ENCODE measurements at regions not wholly inside any gene's neighbourhood (a gene's known extent, or its start where the extent isn't known, plus 50 kb on each side); places are given as distances from the start of the nearest gene placed in this dataset.
"Not testable (repeated sequence)": the region's sequence is repeated elsewhere in the genome, so short reads cannot be mapped to it uniquely, and the experiment has no call there.

DNA sequence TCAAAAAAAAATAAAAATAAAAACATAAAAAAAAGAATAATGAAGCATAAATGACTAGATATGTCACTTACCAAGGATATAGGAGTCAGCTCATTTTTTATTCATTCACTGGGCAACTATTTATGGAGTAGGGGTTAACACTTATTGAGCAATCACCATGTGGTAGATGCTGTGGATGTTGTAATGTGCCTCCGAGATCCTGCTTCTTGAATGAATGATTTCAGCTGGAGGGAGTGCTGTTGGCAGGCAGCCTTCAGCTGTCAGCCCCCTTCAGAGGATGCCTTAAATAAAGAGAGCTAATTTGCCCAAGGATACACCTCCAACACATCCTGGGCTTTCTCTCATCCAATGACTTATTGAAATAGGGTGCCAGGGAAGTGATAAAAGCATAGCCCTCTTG lies 229.5 kb upstream of the DTNBP1 start:
- Histone ChIP-seq H3K27ac (no peak overlapping the region), H3K4me1 (no peaks in the 10 kb centered on the region), H3K4me3 (no peak overlapping the region), H3K36me3 (no peaks in the 10 kb centered on the region), H3K27me3 (no peaks in the 10 kb centered on the region), H3K9me3 (no peaks in the 10 kb centered on the region)
- TF ChIP-seq POLR2A (IDR thresholded peaks at IDR 0.05) = no peak
- TF ChIP-seq POLR2AphosphoS5 (IDR thresholded peaks at IDR 0.05) = no peak
- TF ChIP-seq, protein P1, sequence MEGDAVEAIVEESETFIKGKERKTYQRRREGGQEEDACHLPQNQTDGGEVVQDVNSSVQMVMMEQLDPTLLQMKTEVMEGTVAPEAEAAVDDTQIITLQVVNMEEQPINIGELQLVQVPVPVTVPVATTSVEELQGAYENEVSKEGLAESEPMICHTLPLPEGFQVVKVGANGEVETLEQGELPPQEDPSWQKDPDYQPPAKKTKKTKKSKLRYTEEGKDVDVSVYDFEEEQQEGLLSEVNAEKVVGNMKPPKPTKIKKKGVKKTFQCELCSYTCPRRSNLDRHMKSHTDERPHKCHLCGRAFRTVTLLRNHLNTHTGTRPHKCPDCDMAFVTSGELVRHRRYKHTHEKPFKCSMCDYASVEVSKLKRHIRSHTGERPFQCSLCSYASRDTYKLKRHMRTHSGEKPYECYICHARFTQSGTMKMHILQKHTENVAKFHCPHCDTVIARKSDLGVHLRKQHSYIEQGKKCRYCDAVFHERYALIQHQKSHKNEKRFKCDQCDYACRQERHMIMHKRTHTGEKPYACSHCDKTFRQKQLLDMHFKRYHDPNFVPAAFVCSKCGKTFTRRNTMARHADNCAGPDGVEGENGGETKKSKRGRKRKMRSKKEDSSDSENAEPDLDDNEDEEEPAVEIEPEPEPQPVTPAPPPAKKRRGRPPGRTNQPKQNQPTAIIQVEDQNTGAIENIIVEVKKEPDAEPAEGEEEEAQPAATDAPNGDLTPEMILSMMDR (IDR thresholded peaks at IDR 0.05) = no peak
- intact Hi-C loops (cut with DNase I; ENCODE audit: low total_unique reads) = no loop called here
- DNase-seq (ENCODE audit: low spot score in 2 of 2) = no peak

DNA sequence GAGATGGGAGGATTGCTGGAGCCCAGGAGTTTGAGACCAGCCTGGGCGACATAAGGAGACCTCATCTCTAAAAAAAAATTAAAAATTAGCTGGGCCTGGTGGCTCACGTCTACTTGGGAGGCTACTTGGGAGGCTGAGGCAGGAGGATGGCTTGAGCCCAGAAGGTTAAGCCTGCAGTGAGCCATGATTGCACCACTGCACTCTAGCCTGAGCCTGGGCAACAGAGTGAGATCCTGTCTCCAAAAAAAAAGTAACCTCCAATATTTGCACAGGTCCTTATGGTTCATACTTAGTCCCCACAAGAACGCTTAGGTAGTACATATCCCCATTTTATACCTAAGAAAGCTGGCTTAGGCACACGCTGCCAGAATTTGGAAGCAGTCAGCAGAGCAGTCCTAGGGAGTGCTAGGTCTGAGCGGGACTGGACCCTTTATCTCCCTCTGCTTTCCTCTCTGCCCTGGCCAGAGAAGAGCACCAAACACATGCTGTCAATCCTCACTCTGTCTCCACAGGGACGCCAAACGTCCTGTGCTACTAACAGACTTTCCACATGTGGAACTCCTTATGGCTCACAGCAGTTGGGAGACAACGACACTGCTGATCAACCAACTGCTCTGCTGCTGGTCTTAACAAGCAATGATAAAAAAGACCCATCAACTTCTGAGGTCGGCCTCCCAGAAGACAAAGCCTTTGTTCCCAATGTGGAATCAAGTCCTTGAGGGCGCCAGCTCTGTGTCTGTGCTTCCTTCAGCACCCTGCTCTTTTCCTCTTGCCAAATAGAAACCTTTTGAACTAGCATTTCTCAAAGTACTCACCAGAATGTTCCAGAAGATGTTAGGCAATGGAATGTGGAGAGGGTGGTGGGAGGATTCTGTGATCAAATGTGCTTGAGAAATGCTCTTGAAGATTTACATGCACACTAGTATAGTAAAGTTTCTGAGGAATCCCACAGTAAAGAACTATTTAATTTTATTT lies 226.3 kb upstream of the DTNBP1 start:
- intact Hi-C loops (cut with DNase I; ENCODE audit: low total_unique reads) = no loop called here
- Histone ChIP-seq H3K4me1 (no peaks in the 10 kb centered on the region), H3K27me3 (no peaks in the 10 kb centered on the region), H3K36me3 (no peaks in the 10 kb centered on the region), H3K4me3 (no peak overlapping the region), H3K9me3 (no peaks in the 10 kb centered on the region), H3K27ac (peak overlapping the region in 1 of 2 donors; percentile 64)
- DNase-seq (ENCODE audit: low spot score in 2 of 2) = no peak
- TF ChIP-seq POLR2AphosphoS5 (IDR thresholded peaks at IDR 0.05) = no peak
- TF ChIP-seq, protein P1 (IDR thresholded peaks at IDR 0.05) = no peak
- TF ChIP-seq POLR2A (IDR thresholded peaks at IDR 0.05) = no peak

DNA sequence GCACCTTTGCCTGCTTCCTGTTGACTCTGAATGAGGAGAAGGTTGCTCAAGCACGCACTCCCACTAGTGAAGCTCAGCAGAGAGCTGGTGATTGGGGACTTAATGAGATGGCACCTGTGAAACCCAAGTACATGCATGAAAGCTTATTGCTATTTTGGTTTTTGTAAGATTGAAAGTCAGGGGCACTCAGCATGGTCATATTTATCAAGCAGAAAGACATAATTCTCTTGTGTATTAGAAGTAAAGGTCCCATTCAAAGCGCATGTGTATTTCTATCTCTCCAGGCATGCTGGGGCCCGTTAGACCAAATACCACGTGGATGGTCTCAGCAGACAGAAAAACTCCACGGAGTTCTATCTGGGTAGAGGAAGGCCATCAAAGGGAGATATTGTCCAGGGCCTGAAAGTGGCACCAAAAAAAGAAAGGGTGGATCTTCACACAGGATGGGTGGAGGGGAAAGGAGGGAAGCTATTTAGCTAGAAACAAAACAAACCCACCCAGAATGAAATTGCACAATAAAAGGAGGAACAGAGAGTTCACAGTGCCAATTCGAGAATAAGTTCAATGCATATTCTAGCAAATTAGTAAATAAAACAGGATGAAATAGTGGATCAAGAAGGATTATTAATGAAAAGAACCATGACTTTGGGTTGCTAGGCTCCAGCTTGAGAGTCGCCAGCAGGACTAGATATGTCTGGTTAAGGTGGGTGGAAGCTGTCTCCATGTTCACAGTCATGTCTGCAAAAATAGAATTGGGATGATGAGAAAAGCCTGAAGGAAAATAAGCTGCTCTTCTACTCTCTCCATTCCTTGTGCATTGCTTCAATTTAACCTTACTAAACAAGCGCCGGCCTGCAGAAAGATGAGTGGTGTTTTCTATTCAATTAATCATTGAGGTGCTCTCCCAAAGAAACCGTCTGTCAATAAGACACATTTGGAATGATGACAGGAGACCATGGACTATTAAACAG lies 224.9 kb upstream of the DTNBP1 start:
- Histone ChIP-seq H3K9me3 (no peaks in the 10 kb centered on the region), H3K36me3 (no peaks in the 10 kb centered on the region), H3K27me3 (no peaks in the 10 kb centered on the region), H3K4me1 (no peaks in the 10 kb centered on the region), H3K4me3 (no peak overlapping the region), H3K27ac (no peak overlapping the region)
- no peak for DNase-seq (ENCODE audit: low spot score in 2 of 2)
- TF ChIP-seq, protein P1 (IDR thresholded peaks at IDR 0.05) = no peak
- TF ChIP-seq POLR2AphosphoS5 (IDR thresholded peaks at IDR 0.05) = no peak
- no peak for TF ChIP-seq POLR2A (IDR thresholded peaks at IDR 0.05)
- intact Hi-C loops (cut with DNase I; ENCODE audit: low total_unique reads) = no loop called here

DNA sequence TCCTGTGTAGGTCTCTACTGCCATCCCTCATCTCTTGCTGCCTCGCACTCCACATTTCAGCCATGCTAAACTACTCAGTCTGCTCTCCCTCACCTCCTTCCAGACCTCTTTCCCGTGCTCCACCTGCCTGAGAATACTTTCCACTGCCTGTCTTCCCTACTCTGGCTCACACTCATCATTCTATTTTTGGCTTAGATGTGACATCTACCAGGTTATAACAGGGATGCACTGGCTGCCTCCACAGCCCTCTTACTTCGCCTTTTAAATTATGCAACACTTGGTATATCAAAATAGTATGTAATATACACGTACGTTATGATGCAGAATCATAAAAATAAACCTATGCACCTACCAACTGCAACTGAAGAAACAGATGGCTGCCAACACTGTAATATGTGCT lies 222.8 kb upstream of the DTNBP1 start:
- DNase-seq (ENCODE audit: low spot score in 2 of 2) = no peak
- H3K9me3 ChIP-seq = no peaks in the 10 kb centered on the region
- no peak for TF ChIP-seq POLR2AphosphoS5 (IDR thresholded peaks at IDR 0.05)
- TF ChIP-seq, protein P1 (IDR thresholded peaks at IDR 0.05) = no peak
- no peak for TF ChIP-seq POLR2A (IDR thresholded peaks at IDR 0.05)
- no peaks in the 10 kb centered on the region for H3K4me1 ChIP-seq
- H3K36me3 ChIP-seq = no peaks in the 10 kb centered on the region
- H3K27me3 ChIP-seq = no peaks in the 10 kb centered on the region
- H3K4me3 ChIP-seq = no peak overlapping the region
- no peak overlapping the region for H3K27ac ChIP-seq
- intact Hi-C loops (cut with DNase I; ENCODE audit: low total_unique reads) = no loop called here

DNA sequence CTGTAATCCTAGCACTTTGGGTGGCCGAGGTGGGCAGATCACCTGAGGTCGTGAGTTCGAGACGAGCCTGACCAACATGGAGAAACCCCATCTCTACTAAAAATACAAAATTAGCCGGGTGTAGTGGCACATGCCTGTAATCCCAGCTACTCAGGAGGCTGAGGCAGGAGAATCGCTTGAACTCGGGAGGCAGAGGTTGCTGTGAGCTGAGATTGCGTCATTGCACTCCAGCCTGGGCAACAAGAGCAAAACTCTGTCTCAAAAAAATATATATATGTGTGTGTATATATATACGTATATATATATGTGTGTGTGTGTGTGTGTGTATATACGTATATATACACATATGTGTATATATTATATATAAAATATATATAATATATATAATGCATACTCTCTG lies 220.8 kb upstream of the DTNBP1 start:
- H3K27ac ChIP-seq; H3K4me3 ChIP-seq; DNase-seq (ENCODE audit: low spot score in 2 of 2); H3K27me3 ChIP-seq; H3K9me3 ChIP-seq; H3K4me1 ChIP-seq; H3K36me3 ChIP-seq; intact Hi-C loops (cut with DNase I; ENCODE audit: low total_unique reads): not testable (repeated sequence)

Data from breast epithelium (tissue), 4 donors.